ENCODE measurements at regions not wholly inside any gene's neighbourhood (a gene's known extent, or its start where the extent isn't known, plus 50 kb on each side); places are given as distances from the start of the nearest gene placed in this dataset.

GRCh38 chr10:4242561-4243035, 457.6 kb upstream of the KLF6 start:
- no peak overlapping the region for H3K27ac ChIP-seq (ENCODE audit: extremely low read depth, low read depth, low read length)
- 0% methylated on average over 2 of the region's 2 CpGs for WGBS (ENCODE audit: insufficient coverage, low coverage, missing lambda C conversion rate)
- no peak overlapping the region for H3K9ac ChIP-seq (ENCODE audit: insufficient read depth in 1 of 2, low read depth in 2 of 2, low read length in 2 of 2)
- peaks cover 0 to 8% of the 10 kb centered on the region in 2 experiments; a peak in 1 of 5 replicates for H3K27me3 ChIP-seq (ENCODE audit: control insufficient read depth in 2 of 2, insufficient read depth in 2 of 2, low read length in 2 of 2)
- H3K4me1 ChIP-seq (replicated peaks in 1 of 2; ENCODE audit: control insufficient read depth in 2 of 2, insufficient read depth in 2 of 2, low read length in 2 of 2) = no peaks in the 10 kb centered on the region
- in situ Hi-C loops (cut with MboI) = no loop called here
- no peaks in the 10 kb centered on the region for H4K20me1 ChIP-seq (replicated peaks; ENCODE audit: control insufficient read depth, insufficient read depth, low read length)
- CTCF ChIA-PET (ENCODE audit: low intra/inter-chr PET ratio) = no interaction called here
- H3K9me1 ChIP-seq (ENCODE audit: control insufficient read depth, insufficient read depth, low read length) = no peaks in the 10 kb centered on the region
- H3K4me2 ChIP-seq (ENCODE audit: insufficient read depth, low read length) = no peak overlapping the region
- H3K79me2 ChIP-seq (ENCODE audit: control insufficient read depth, insufficient read depth, low read length) = no peaks in the 10 kb centered on the region
- FAIRE-seq (no peak), ATAC-seq (no peak), DNase-seq (ENCODE audit: extremely low read depth in 1 of 4, low spot score in 3 of 4) (no peak)
- H3K9me3 ChIP-seq (replicated peaks; ENCODE audit: control insufficient read depth, insufficient read depth, low read depth, low read length) = no peaks in the 10 kb centered on the region
- BruUV-seq (replicated peaks) = no TSS peak
- no peak overlapping the region for H2AFZ ChIP-seq (ENCODE audit: low read depth, low read length)
- intact Hi-C loops (cut with micrococcal nuclease) = no loop called here
- H3K36me3 ChIP-seq (ENCODE audit: control insufficient read depth, insufficient read depth, low read length) = no peaks in the 10 kb centered on the region
- H3K4me3 ChIP-seq = no peak overlapping the region
- POLR2A ChIA-PET = interaction anchor here (0.6 kb wide), 1 partner anchor 82 kb away, joined by 3 read pairs; no protein-coding TSS in a partner anchor
- TF ChIP-seq BCOR (IDR thresholded peaks at IDR 0.05) (no peak), ZC3H4 (CRISPR knock-in tag; IDR thresholded peaks at IDR 0.05; ENCODE audit: borderline replicate concordance) (no peak), GTF2A2 (tag; IDR thresholded peaks at IDR 0.05) (no peak), ZNF512 (tag; IDR thresholded peaks at IDR 0.05) (no peak), SPI1 (IDR thresholded peaks at IDR 0.05; ENCODE audit: borderline replicate concordance, low read depth, low read length) (no peak), ZNF318 (IDR thresholded peaks at IDR 0.05; ENCODE audit: borderline replicate concordance in 1 of 2, low read depth in 1 of 2) (no peak), EP300 (IDR thresholded peaks at IDR 0.05; ENCODE audit: low read length) (no peak), ZNF444 (CRISPR knock-in tag; IDR thresholded peaks at IDR 0.05) (no peak), LEF1 (IDR thresholded peaks at IDR 0.05) (no peak), ZNF282 (CRISPR knock-in tag; IDR thresholded peaks at IDR 0.05) (no peak), ZNF311 (CRISPR knock-in tag; IDR thresholded peaks at IDR 0.05) (no peak), ZNF699 (CRISPR knock-in tag; IDR thresholded peaks at IDR 0.05; ENCODE audit: insufficient replicate concordance) (no peak), DPF2 (IDR thresholded peaks at IDR 0.05) (no peak), ZNF445 (CRISPR knock-in tag; IDR thresholded peaks at IDR 0.05; ENCODE audit: low read depth) (no peak)

Data from K562 (cell line).